ENCODE measurements at regions not wholly inside any gene's neighbourhood (a gene's known extent, or its start where the extent isn't known, plus 50 kb on each side); places are given as distances from the start of the nearest gene placed in this dataset.
"Not testable (repeated sequence)": the region's sequence is repeated elsewhere in the genome, so short reads cannot be mapped to it uniquely, and the experiment has no call there.

DNA sequence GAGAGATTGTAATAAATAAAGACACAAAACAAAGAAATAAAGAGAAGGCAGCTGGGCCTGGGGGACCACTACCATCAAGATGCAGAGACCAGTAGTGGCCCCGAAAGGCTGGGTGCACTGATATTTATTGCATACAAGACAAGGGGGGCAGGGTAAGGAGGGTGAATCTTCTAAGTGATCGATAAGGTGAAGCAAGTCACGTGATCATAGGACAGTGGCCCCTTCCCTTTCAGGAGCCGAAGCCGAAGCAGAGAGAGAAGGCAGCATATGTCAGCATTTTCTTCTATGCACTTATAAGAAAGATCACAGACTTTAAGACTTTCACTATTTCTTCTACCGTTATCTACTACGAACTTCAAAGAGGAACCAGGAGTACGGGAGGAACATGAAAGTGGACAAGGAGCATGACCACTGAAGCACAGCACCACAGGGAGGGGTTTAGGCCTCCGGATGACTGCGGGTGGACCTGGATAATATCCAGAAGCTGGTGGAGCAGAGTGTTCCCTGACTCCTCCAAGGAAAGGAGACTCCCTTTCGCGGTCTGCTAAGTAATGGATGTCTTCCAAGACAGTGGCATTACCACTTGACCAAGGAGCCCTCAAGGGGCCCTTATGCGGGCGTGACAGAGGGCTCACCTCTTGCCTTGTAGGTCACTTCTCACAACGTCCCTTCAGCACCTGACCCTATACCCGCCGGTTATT, 126.4 kb downstream of the RBM46 start:
- DNase-seq (ENCODE audit: extremely low read depth in 1 of 11, low read depth in 9 of 11, low spot score in 4 of 11): not testable (repeated sequence)

DNA sequence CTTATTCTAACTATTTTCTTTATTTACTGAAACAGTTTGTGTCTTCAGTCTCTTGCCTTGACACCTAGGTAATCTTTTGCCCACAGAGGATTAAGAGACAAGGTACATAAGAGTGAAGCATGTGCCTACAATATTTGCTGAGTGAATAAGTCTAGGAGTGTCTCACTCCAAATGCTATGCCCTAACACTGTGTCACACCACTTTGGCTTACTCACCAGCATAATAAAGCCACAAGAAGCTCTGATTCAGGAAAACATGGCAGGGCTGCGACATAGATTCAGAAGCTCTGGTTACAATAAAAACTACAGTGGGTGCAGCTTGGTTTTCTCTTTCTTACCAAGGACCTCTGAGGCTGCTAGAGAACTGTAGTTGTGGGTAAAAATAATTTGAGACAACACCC, 127.1 kb downstream of the RBM46 start:
- DNase-seq (ENCODE audit: extremely low read depth in 1 of 11, low read depth in 9 of 11, low spot score in 4 of 11): no peak

DNA sequence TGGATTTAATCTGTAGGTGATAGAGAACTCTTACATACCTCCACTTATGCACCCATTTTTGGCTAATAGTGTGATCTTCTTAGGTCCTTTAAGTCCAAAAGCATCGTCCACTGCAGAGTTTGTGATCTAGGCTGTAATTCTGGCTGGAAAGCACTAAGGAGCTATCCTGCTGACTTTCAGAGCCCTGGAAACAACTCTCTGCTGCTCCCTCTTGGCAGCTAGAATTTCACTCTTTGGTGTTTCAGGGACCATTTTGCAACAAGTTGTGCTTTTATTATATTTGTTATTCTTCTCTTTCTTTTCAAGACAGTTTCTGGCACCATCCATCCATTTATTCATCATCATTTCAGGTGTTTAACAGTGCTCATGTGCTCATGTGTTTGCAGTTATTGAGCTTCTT, 130.0 kb downstream of the RBM46 start:
- DNase-seq (ENCODE audit: extremely low read depth in 1 of 11, low read depth in 9 of 11, low spot score in 4 of 11): peak in 1 of 11 donors; percentile 1

DNA sequence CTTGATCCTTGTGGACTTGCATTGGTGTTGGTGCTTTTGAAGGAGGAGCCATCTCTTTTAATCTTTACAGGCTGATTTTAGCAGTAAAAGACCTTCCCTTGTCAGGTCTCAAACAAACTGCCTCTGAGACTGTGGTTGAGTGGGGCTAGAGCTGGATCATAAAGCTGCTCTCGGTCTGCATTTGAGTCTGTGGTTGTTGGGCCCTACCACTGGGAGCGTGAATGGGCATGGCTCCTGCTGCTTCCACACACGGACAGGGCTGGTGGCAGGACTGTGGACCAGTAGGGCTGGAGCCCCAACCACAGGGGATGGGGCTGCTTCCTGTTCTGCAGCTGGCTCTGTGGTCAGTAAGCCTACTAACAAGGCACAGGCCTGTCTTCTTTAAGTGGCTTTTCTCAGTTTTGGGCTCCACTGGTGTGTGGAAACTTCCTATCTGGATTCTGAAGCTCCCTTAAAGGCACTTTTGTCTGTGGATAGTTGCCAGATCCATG, 130.6 kb downstream of the RBM46 start:
- no peak for DNase-seq (ENCODE audit: extremely low read depth in 1 of 11, low read depth in 9 of 11, low spot score in 4 of 11)

DNA sequence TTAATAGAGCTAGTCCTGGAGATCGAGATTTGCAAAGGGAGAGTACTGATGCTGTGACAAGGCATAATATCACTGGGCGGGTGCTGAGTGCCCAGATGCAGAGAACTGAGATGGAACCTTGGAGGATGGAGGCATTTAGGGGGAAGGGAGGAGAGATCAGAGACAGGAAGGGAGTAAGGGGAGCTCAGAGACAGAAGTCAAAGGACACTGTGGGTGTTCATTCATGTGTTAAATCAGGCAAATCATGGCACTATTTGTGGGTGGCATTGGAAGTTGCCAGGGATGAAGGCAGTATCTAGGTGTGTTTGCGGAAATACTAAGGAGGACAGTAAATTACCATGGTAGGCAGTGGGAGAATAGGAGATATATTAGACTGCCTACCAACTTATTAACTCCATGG, 135.0 kb downstream of the RBM46 start:
- DNase-seq (ENCODE audit: extremely low read depth in 1 of 11, low read depth in 9 of 11, low spot score in 4 of 11): no peak

DNA sequence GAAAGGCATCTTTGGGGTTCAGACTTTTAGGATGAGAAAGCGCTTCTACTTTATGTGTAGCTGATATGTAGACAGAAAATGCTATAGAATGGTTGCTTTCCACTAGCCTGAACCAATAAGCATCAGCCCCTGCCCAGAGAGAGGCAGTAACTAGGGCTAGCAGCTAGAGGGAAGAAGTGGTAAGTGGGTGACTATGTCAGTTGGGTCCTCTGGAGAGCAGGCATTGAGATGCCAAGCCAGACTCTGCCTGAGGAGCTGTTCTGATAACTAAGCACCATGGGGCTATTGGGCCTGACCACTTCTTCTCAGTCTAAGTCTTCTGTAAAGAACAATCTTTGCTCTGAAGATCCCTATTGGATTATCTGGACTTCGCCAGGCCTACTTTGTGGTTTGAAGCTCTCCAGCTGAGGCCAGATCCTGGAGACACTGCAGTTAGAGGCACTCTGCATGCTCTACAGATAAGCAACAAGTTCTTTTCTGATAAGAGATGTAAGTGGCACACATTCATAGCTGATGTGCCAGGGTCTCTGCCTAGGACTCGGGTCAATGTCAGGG, 146.1 kb downstream of the RBM46 start:
- no peak for DNase-seq (ENCODE audit: extremely low read depth in 1 of 11, low read depth in 9 of 11, low spot score in 4 of 11)

DNA sequence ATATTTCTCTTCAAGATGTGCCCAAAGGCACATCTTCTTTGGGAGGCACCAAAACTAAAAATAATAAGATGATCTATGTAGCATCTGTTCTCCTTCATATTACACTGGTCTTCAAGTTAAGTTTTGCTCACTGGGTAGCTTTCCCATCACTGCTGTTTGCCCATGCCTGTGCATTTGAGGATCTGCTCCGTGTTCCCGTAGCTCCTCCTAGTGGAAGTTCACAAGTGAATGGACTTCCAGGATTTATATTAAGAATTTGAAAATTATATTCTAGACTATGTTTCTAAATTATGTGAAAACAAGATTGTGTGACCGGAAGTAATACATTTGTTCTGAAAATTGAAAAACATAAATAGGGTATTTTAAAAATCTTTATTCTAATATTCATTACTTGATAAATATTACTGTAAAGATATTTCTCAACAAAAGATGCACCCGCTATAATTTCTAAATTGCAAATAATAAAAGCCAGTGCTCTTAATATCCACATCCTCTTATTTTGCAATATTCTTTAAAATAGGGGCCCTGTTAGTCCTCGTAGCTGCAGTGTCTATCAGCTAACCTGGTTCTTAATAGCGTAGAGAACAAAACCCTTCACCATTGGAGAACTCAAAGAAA, 147.7 kb downstream of the RBM46 start:
- DNase-seq (ENCODE audit: extremely low read depth in 1 of 11, low read depth in 9 of 11, low spot score in 4 of 11): peak in 1 of 11 donors; percentile 4

DNA sequence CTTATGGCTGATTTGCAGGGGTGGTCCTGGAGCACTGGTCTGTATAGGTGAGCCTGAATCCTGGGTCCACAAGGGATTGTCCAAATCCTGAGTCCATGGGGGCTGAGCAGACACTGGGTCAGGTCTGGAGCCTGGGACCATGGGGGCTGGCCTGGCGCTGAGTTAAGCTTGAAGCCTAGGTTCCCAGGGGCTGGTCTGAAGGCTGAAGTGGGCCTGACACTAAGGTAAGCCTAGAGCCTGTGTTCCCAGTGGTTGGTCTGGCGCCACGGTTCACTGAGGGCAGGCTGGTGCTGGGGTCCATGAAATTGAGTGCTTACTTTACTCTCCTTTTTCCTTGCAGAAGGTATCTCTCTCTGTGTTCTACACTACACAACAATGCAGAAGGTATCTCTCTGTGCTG, 155.8 kb downstream of the RBM46 start:
- no peak for DNase-seq (ENCODE audit: extremely low read depth in 1 of 11, low read depth in 9 of 11, low spot score in 4 of 11)

DNA sequence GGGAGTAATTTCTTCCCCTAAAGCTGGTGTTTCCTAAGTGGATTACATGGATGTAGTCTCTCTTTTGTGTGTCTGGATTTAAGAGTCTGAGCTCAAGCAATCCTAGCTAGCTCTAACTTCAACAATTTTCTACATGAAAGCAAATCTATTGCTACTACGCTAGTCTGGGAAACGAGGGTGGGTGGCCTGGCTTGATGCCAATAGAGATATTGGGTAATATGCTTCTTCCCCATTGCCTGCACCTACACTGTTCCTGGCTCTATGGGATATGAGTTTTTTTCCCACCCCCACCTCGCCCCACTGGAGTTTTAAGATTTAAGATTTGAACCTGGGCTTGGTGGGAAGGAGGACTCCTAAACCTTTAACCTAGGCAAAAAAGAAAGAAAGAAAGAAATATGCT, 158.8 kb downstream of the RBM46 start:
- DNase-seq (ENCODE audit: extremely low read depth in 1 of 11, low read depth in 9 of 11, low spot score in 4 of 11): no peak

DNA sequence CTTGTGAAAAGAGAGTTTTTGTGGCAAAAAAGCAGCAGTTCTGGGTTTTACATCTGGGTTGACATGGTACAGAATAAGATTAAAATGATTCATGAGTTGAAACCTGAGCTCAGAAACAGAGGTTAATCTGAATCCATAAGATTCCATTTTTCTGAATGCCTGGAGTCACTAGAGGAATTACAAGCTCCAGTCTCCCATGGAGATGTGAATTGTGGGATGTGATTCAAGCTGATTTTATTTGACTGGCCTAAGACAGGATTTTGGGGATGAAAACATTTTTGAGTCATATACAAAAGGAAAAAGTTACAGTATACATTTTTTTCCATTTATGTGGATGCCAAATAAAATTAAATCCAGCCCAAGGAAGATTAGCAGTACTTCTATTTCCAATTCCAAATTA, 161.1 kb downstream of the RBM46 start:
- DNase-seq (ENCODE audit: extremely low read depth in 1 of 11, low read depth in 9 of 11, low spot score in 4 of 11): no peak

DNA sequence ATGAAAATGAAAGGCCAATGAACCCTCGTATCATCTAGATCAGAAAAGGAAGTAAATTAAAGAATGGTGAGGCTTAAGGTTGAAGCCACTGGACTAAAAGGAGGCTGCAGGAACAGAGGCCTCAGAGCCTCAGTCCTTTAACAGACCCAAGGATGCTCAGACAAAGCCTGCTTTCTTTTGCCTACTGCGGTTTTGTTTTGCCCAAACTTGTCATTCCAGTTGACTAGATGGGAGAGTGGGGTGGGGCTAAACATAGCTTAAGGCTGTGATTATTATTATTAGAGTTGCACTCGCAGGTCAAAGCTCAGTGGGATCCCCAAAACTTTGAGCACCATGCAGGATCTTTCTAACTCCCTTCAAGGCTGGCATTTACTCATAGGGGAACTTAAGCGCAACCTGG, 163.9 kb downstream of the RBM46 start:
- DNase-seq (ENCODE audit: extremely low read depth in 1 of 11, low read depth in 9 of 11, low spot score in 4 of 11): no peak

DNA sequence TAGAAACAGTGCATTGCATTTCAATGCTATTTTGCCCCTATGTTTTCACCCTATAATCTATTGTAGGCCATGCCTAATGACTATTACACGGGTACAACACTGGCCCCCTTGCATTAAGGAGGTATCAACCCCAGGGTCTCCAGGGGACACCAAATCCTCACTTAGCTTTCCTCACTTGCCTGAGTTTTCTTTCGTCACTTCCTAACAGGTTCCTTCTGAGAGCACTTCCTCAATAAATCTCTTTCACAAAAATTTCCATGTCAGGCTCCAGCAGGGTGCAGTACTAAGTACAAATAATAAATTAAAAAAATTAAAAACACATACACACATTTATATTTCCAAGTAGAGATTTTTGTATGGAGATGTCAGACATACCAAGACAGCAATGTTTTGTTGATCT, 165.0 kb downstream of the RBM46 start:
- DNase-seq (ENCODE audit: extremely low read depth in 1 of 11, low read depth in 9 of 11, low spot score in 4 of 11): no peak

DNA sequence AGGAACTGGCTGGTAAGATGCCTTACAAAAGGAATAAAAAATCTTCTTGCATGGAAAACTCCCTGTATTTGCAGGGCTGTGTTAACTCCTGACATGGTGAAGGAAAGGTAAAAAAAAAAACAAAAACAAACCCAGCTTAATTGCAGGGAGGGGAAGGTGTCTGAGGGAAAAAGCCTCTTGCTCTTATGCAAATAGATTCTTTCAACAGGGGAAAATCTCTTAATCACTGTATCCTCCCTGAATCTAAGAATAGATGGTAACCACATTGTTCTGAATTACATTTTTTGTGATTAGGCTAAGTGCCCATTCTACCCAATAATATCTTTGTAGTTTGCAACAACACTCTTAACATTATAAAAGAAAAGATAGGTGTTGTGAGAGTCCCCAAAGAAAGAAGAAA, 172.6 kb downstream of the RBM46 start:
- no peak for DNase-seq (ENCODE audit: extremely low read depth in 1 of 11, low read depth in 9 of 11, low spot score in 4 of 11)

DNA sequence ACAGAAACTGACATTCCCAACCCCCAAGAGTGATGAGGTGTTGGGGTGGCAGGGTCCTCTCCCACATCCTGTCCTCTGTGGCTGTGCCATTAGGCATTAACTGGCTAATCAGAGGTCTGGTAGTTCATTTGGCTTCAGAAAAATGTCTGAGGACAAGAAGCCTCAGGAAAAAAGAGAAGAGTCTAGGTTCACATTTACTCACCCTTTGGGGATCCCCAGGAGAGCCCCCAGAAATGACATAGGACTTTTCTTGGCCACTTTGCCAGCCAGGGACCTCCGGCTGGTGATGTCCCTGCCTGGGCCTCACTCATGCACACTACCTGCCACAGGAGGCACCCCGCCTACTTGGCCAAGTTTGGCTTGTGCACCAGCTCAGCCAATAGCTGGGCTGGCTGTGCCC, 173.0 kb downstream of the RBM46 start:
- no peak for DNase-seq (ENCODE audit: extremely low read depth in 1 of 11, low read depth in 9 of 11, low spot score in 4 of 11)

DNA sequence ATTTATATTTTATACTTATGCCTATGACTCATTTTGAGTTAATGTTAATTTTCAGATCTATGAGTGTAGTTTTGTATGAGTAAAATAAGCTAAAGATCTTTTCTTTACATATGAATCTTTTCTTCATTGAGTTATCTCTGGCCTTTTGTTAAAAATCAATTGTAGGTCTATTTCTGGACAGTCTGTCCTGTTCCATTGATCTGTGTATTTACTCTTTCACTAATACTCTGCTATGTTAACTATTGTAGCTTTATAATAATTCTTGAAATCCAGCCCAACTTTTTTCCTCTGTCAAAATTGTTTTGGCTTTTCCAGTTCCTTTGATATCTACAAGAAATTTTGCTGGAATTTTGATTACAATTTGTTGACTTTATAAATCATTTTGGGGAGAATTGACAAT, 177.0 kb downstream of the RBM46 start:
- no peak for DNase-seq (ENCODE audit: extremely low read depth in 1 of 11, low read depth in 9 of 11, low spot score in 4 of 11)

DNA sequence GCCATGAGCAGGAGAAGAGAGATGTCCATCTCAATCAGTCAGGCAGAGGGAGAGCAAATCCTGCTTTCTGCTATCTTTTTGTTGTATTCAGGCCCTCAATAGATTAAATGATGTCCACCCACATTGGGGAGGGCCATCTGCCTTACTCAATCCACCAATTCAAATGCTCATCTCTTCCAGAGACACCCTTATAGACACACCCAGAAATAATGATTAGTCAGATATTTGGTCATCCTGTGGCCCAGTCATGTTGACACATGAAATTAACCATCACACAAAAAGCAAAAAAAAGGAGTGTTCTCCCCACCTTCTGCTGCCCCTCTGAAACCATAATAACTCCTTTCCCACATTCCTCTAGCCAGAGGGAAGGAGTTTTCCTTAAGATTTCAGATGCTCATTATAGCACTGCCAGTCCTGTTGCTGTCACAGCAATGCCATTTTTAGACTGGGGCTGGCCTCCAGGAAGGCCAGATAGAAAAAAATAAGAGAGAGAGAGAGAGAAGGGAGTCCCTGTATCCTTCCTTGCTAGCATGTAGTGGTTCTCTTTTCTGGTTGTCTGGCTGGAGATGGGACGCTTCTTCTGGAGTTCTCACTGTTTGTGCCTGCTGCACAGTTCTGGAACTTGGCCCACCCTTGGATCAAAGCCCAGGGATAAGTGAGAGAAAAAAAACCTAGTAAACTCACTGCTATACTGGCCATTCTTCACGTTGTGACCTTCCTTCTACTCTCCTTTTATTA, 177.7 kb downstream of the RBM46 start:
- peak in 2 of 11 donors; percentile 1 to 8 for DNase-seq (ENCODE audit: extremely low read depth in 1 of 11, low read depth in 9 of 11, low spot score in 4 of 11)

DNA sequence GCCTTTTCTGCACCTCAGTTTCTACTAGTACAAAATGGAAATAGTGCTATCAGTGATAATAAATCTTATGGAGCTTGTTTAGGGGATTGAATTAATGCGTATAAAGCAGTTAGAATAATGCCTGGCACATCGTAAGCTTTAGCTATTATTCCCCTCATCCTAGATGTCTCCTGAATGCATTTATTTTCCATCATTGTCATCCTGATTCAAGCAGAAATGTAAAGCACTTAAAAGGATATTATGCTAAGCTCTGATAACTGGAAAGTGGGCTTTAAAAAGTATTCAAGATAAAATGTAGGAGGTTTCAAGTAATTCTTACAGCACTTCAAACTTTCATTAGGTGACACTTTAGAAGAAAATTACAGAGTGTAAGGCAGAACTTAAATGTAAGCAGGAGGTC, 178.7 kb downstream of the RBM46 start:
- DNase-seq (ENCODE audit: extremely low read depth in 1 of 11, low read depth in 9 of 11, low spot score in 4 of 11): no peak

DNA sequence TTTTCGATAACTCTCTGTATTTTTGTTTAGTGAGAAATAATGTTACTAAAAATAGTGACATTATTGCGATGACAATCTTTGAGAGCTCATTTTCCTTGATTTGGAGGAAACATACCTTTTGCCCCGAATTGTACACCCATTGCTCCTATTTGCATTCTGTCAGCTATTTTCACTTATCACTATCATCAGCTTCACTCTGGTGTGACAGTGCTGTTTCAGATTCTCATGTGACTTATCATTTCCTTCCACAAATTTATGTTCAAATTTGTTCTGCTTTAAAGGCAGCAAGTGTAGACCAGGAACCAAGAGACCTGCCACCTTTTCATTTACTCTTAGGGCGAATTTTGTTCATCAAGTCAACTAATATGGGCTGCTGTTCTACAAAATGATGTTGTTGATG, 179.4 kb downstream of the RBM46 start:
- no peak for DNase-seq (ENCODE audit: extremely low read depth in 1 of 11, low read depth in 9 of 11, low spot score in 4 of 11)

DNA sequence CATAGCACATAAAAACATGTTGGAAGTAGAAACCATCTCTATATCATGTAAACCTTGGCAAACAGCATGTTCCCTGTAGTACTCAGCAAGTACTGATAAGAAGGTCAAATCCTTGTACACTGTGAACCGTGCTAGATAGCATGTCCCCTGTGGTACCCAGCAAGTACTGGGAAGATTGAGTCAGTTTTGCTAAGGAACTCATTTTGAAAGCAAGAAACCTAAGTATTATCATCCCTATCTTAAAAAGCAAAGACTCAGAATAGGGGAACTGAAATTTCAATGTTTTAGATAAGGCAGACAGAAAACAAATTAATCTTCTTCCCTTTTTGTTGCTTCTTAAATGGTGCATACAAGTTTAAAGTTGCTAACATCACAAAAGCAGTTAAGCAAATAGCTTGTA, 180.2 kb downstream of the RBM46 start:
- DNase-seq (ENCODE audit: extremely low read depth in 1 of 11, low read depth in 9 of 11, low spot score in 4 of 11): no peak

Data from renal cortex interstitium (tissue), 11 donors.